CD14-positive monocyte (primary cell): ENCODE measurements at regions not wholly inside any gene's neighbourhood (a gene's known extent, or its start where the extent isn't known, plus 50 kb on each side); places are given as distances from the start of the nearest gene placed in this dataset.

Source experiments
- DNase-seq, 3 donors: peaks; one replicate each; pipeline ENCODE4 v3.0.0-alpha.2; 2011 to 2022
- H2AFZ ChIP-seq: 2 replicates; pipeline ENCODE4 v1.6.0; 2012; ENCODE audit warnings: mild to moderate bottlenecking, low read depth, low read length, inconsistent platforms; ENCODE audit not compliant: insufficient read depth, poor library complexity, severe bottlenecking
- H3K27ac ChIP-seq, 2 donors: 1 replicate in 1 of 2; 2 replicates in 1 of 2; pipeline ENCODE4 v1.5.1; 2012 to 2013; ENCODE audit warnings: low read length in 2 of 2, control low read depth in 1 of 2, inconsistent platforms in 1 of 2, low read depth in 1 of 2, mild to moderate bottlenecking in 1 of 2
- H3K27me3 ChIP-seq, 2 donors: one replicate each; pipeline versions ENCODE4 v1.6.0 to v1.6.1; 2011 to 2013; ENCODE audit warnings: low read length in 2 of 2; ENCODE audit not compliant: control insufficient read depth in 2 of 2, insufficient read depth in 2 of 2
- H3K36me3 ChIP-seq, 2 donors: replicated peaks in 1 of 2; 1 replicate in 1 of 2; 2 replicates in 1 of 2; pipeline versions ENCODE4 v1.5.1 to v1.6.1; 2012 to 2013; ENCODE audit warnings: low read length in 2 of 2, control low read depth in 1 of 2, inconsistent platforms in 1 of 2, mild to moderate bottlenecking in 1 of 2; ENCODE audit not compliant: insufficient read depth in 2 of 2, control insufficient read depth in 1 of 2
- H3K4me1 ChIP-seq, 2 donors: 1 replicate in 1 of 2; 2 replicates in 1 of 2; pipeline versions ENCODE4 v1.5.1 to v1.6.1; 2012 to 2013; ENCODE audit warnings: low read length in 2 of 2, control low read depth in 1 of 2, inconsistent platforms in 1 of 2, mild to moderate bottlenecking in 1 of 2, moderate library complexity in 1 of 2; ENCODE audit not compliant: insufficient read depth in 2 of 2, control insufficient read depth in 1 of 2
- H3K4me2 ChIP-seq: replicated peaks from 2 replicates; pipeline ENCODE3; 2012; ENCODE audit warnings: low read length, moderate library complexity, mild to moderate bottlenecking; ENCODE audit not compliant: poor library complexity, severe bottlenecking; ENCODE audit errors: extremely low read depth
- H3K4me3 ChIP-seq, 3 experiments: fragments of 200-600 bp in 1 of 3; sonication (generic) in 1 of 3; replicated peaks in 1 of 3; 1 replicate in 2 of 3; 2 replicates in 1 of 3; pipeline ENCODE4 v1.5.1; 2011 to 2013; ENCODE audit warnings: low read length in 3 of 3, mild to moderate bottlenecking in 3 of 3, control low read depth in 2 of 3, low read depth in 2 of 3, inconsistent platforms in 1 of 3, moderate library complexity in 1 of 3
- H3K79me2 ChIP-seq: 2 replicates; pipeline ENCODE4 v1.6.0; 2012; ENCODE audit warnings: mild to moderate bottlenecking, control low read depth, inconsistent platforms, low read length, moderate library complexity; ENCODE audit not compliant: insufficient read depth
- H3K9ac ChIP-seq: 2 replicates; pipeline ENCODE4 v1.6.0; 2017; ENCODE audit warnings: low read length, mild to moderate bottlenecking; ENCODE audit not compliant: insufficient read depth, poor library complexity, severe bottlenecking
- H3K9me3 ChIP-seq, 2 donors: replicated peaks in 1 of 2; 1 replicate in 1 of 2; 2 replicates in 1 of 2; pipeline versions ENCODE4 v1.5.1 to v1.6.1; 2012 to 2013; ENCODE audit warnings: low read length in 2 of 2, control low read depth in 1 of 2; ENCODE audit not compliant: control insufficient read depth in 1 of 2, insufficient read depth in 1 of 2
- H4K20me1 ChIP-seq: 2 replicates; pipeline ENCODE4 v1.6.0; 2012; ENCODE audit warnings: mild to moderate bottlenecking, low read length, control low read depth, moderate library complexity; ENCODE audit not compliant: insufficient read depth
- H3K27ac Mint-ChIP-seq, 7 donors: one replicate each; pipeline ENCODE4 v1.8.0; 2020; ENCODE audit warnings: mild to moderate bottlenecking in 7 of 7, mixed read lengths in 7 of 7, moderate library complexity in 6 of 7, inconsistent platforms in 2 of 7
- H3K27me3 Mint-ChIP-seq, 3 donors: one replicate each; pipeline ENCODE4 v1.8.0; 2021 to 2022; ENCODE audit warnings: low read depth in 3 of 3, mild to moderate bottlenecking in 3 of 3, mixed read lengths in 3 of 3, moderate library complexity in 3 of 3, inconsistent platforms in 1 of 3
- H3K36me3 Mint-ChIP-seq, 2 donors: one replicate each; pipeline ENCODE4 v1.8.0; 2020; ENCODE audit warnings: mixed read lengths in 2 of 2, inconsistent platforms in 1 of 2, mild to moderate bottlenecking in 1 of 2
- H3K4me1 Mint-ChIP-seq: one replicate; pipeline ENCODE4 v1.8.0; 2020; ENCODE audit warnings: mild to moderate bottlenecking, mixed read lengths
- H3K4me3 Mint-ChIP-seq, 2 donors: one replicate each; pipeline ENCODE4 v1.8.0; 2020; ENCODE audit warnings: mild to moderate bottlenecking in 2 of 2, mixed read lengths in 2 of 2, moderate library complexity in 1 of 2
- H3K9me3 Mint-ChIP-seq, 7 donors: one replicate each; pipeline ENCODE4 v1.8.0; 2020 to 2022; ENCODE audit warnings: mixed read lengths in 7 of 7, mild to moderate bottlenecking in 6 of 7, moderate library complexity in 6 of 7, inconsistent platforms in 2 of 7
- WGBS: methylation state at CpG from one replicate; pipeline ENCODE4 v1.1.5; 2013; ENCODE audit warnings: missing lambda C conversion rate; ENCODE audit not compliant: insufficient coverage; 5-methylcytosine and 5-hydroxymethylcytosine counted together
- intact Hi-C, 2 donors: fragments of 100-400 bp; cut with micrococcal nuclease; formaldehyde crosslinking; loops; one replicate each; pipeline versions ENCODE4 v1.15.0 to v1.15.1; 2023
- TF ChIP-seq, protein P1 (sequence below): fragments of 200-600 bp; IDR thresholded peaks from one replicate; pipeline ENCODE4 v1.8.0; 2022; ENCODE audit warnings: antibody characterized with exemption, mild to moderate bottlenecking

GRCh38 chr1:229950020-229950419 is 117.0 kb upstream of the GALNT2 start:
- Mint-ChIP-seq H3K9me3 (peaks cover 0 to 8% (median 0%) of the 10 kb centered on the region in 7 donors), H3K4me3 (no peak overlapping the region), H3K27me3 (peaks cover 3 to 13% (median 3%) of the 10 kb centered on the region in 3 donors), H3K36me3 (no peaks in the 10 kb centered on the region), H3K27ac (no peak overlapping the region), H3K4me1 (peaks cover 5% of the 10 kb centered on the region)
- Histone ChIP-seq H3K79me2 (no peaks in the 10 kb centered on the region), H2AFZ (no peak overlapping the region), H3K36me3 (no peaks in the 10 kb centered on the region), H3K9ac (no peak overlapping the region), H3K4me1 (no peaks in the 10 kb centered on the region), H3K27me3 (no peaks in the 10 kb centered on the region), H3K4me2 (no peak overlapping the region), H3K27ac (no peak overlapping the region), H3K4me3 (no peak overlapping the region), H4K20me1 (no peaks in the 10 kb centered on the region), H3K9me3 (no peaks in the 10 kb centered on the region)
- intact Hi-C loops = no loop called here
- WGBS = 100% methylated on average over 1 of the region's 5 CpGs
- DNase-seq = no peak
- TF ChIP-seq, protein P1, sequence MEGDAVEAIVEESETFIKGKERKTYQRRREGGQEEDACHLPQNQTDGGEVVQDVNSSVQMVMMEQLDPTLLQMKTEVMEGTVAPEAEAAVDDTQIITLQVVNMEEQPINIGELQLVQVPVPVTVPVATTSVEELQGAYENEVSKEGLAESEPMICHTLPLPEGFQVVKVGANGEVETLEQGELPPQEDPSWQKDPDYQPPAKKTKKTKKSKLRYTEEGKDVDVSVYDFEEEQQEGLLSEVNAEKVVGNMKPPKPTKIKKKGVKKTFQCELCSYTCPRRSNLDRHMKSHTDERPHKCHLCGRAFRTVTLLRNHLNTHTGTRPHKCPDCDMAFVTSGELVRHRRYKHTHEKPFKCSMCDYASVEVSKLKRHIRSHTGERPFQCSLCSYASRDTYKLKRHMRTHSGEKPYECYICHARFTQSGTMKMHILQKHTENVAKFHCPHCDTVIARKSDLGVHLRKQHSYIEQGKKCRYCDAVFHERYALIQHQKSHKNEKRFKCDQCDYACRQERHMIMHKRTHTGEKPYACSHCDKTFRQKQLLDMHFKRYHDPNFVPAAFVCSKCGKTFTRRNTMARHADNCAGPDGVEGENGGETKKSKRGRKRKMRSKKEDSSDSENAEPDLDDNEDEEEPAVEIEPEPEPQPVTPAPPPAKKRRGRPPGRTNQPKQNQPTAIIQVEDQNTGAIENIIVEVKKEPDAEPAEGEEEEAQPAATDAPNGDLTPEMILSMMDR = no peak

DNA sequence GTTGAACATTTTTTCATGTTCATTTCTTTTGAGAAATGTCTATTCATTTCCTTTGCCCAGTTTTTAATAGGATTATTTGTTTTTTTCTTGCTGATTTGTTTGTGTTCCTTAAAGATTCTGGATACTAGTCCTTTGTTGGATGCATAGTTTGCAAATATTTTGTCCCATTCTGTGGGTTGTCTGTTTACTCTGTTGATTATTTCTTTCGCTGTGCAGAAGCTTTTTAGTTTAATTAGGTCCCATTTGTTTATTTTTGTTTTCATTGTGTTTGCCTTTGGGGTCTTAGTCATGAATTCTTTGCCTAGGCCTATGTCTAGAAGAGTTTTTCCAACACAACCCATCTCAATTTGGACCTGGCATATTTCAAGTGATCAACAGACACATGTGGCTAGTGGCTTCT is 116.1 kb upstream of the GALNT2 start:
- H3K4me3 ChIP-seq = no peak overlapping the region
- no peak overlapping the region for H2AFZ ChIP-seq
- peaks cover 0 to 5% (median 0%) of the 10 kb centered on the region in 7 donors for H3K9me3 Mint-ChIP-seq
- intact Hi-C loops = no loop called here
- H3K4me2 ChIP-seq = no peak overlapping the region
- H3K27me3 ChIP-seq = no peaks in the 10 kb centered on the region
- peaks cover 1 to 10% (median 2%) of the 10 kb centered on the region in 3 donors for H3K27me3 Mint-ChIP-seq
- peaks cover 5% of the 10 kb centered on the region for H3K4me1 Mint-ChIP-seq
- H3K4me1 ChIP-seq = no peaks in the 10 kb centered on the region
- H3K36me3 Mint-ChIP-seq = no peaks in the 10 kb centered on the region
- H3K79me2 ChIP-seq = no peaks in the 10 kb centered on the region
- TF ChIP-seq, protein P1 = no peak
- DNase-seq = no peak
- H3K4me3 Mint-ChIP-seq = no peak overlapping the region
- H3K27ac ChIP-seq = no peak overlapping the region
- H3K27ac Mint-ChIP-seq = no peak overlapping the region
- WGBS = no CpG with 5 or more reads among the region's 1 CpG
- no peak overlapping the region for H3K9ac ChIP-seq
- H4K20me1 ChIP-seq = no peaks in the 10 kb centered on the region
- H3K9me3 ChIP-seq = no peaks in the 10 kb centered on the region
- H3K36me3 ChIP-seq = no peaks in the 10 kb centered on the region
